ENCODE measurements at regions not wholly inside any gene's neighbourhood (a gene's known extent, or its start where the extent isn't known, plus 50 kb on each side); places are given as distances from the start of the nearest gene placed in this dataset.
A peak's percentile ranks its signal among the peaks of the same experiment; 100 is the strongest.

GRCh38 chr7:15123901-15124300 lies 221.3 kb upstream of the DGKB start:
- TF ChIP-seq, protein P1, sequence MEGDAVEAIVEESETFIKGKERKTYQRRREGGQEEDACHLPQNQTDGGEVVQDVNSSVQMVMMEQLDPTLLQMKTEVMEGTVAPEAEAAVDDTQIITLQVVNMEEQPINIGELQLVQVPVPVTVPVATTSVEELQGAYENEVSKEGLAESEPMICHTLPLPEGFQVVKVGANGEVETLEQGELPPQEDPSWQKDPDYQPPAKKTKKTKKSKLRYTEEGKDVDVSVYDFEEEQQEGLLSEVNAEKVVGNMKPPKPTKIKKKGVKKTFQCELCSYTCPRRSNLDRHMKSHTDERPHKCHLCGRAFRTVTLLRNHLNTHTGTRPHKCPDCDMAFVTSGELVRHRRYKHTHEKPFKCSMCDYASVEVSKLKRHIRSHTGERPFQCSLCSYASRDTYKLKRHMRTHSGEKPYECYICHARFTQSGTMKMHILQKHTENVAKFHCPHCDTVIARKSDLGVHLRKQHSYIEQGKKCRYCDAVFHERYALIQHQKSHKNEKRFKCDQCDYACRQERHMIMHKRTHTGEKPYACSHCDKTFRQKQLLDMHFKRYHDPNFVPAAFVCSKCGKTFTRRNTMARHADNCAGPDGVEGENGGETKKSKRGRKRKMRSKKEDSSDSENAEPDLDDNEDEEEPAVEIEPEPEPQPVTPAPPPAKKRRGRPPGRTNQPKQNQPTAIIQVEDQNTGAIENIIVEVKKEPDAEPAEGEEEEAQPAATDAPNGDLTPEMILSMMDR (conservative IDR thresholded peaks at IDR 0.05; ENCODE audit: control insufficient read depth, insufficient read depth, low read depth, low read length), result no peak
- H3K4me3 ChIP-seq (ENCODE audit: control insufficient read depth, low read depth, low read length), result no peak overlapping the region
- DNase-seq (ENCODE audit: low read depth), result no peak

DNA sequence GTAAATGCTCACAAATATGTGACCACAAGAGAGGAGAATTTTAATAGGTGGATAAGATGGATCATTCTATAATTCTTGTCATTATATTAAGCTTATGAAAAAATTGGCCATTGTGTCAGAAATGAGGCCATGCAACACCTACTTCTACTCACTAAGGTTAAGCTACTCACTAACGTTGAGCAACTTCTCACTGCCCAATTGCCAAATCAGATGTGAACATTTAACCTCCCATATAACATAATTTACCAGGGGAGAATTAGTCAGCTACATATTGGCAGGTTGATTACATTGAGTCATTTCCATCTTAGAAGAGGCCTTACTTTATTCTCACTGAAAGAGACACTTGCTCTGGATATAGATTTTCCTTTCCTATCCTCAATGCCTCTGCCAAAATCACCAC lies 211.2 kb upstream of the DGKB start:
- peak; percentile 62 for DNase-seq (ENCODE audit: low read depth)
- TF ChIP-seq, protein P1 (conservative IDR thresholded peaks at IDR 0.05; ENCODE audit: control insufficient read depth, insufficient read depth, low read depth, low read length), result no peak
- no peak overlapping the region for H3K4me3 ChIP-seq (ENCODE audit: control insufficient read depth, low read depth, low read length)

GRCh38 chr7:15105711-15106110 lies 203.2 kb upstream of the DGKB start:
- TF ChIP-seq, protein P1 (conservative IDR thresholded peaks at IDR 0.05; ENCODE audit: control insufficient read depth, insufficient read depth, low read depth, low read length), result no peak
- no peak for DNase-seq (ENCODE audit: low read depth)
- no peak overlapping the region for H3K4me3 ChIP-seq (ENCODE audit: control insufficient read depth, low read depth, low read length)

DNA sequence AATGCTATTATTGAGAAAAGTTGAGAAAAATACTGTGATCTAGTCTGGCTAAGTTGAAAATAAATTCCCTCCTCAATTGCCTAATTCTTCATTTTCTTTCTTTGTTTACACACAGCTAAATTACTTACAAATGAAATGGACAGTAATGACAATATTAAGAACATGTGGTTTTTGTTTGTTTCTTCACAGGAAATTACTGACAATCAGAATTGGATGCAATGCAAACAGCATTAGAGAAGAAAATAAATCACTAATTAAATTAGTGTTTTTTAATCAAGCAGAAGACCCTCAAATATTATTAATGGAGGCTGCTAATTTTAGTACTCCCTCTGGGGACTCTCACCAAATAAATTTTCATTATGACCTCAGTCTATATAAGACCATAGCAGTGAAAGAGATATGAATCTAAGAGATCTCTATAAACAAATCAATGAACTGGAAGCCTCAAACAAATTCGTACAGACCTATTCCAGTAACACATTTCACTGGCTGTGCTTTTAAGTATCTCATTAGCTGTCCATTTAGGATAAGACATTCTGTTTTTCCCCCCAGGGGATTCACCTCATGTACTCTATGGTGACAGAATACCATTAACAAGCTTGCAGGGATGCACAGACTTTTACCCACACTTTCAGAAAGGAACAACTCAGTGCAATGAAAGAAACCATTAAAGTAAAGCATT lies 202.0 kb upstream of the DGKB start:
- DNase-seq (ENCODE audit: low read depth), result no peak
- TF ChIP-seq, protein P1 (conservative IDR thresholded peaks at IDR 0.05; ENCODE audit: control insufficient read depth, insufficient read depth, low read depth, low read length), result no peak
- no peak overlapping the region for H3K4me3 ChIP-seq (ENCODE audit: control insufficient read depth, low read depth, low read length)

DNA sequence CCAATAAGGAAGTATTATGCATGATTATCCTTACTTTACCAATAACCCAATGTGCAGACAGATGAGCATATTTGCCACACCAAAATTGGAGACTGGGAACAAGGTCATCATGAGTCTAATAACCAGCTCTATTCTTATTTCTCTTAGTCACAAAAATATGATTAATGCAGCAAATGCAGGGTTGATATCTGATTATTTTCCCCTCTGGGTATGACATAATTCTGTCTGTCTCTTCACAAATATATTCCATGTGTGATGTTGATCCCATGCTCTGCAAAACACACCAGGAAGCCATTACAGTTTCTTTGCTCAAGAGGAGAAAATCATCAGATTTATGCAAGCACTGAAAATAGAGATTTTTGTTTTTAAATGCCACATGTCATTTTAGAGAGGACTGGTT lies 196.5 kb upstream of the DGKB start:
- DNase-seq (ENCODE audit: low read depth), result no peak
- TF ChIP-seq, protein P1 (conservative IDR thresholded peaks at IDR 0.05; ENCODE audit: control insufficient read depth, insufficient read depth, low read depth, low read length), result no peak
- no peak overlapping the region for H3K4me3 ChIP-seq (ENCODE audit: control insufficient read depth, low read depth, low read length)

DNA sequence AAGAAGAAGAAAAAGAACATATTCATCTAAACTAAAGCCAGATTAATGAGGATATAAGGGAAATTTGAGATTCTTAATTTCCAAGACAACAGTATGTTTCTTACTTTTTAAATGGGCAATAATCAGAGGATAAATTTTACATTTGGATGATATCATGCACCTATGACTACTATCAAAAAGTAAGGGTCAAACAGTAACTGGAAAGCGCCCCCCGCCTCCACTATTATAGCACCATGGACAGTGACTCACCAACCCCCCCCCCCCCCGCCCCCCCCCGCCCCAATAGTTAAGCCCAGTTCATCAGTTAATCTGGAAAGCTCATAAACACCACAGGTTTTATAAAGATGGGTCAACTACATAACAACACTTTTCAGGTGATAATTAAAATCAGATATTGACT lies 194.3 kb upstream of the DGKB start:
- DNase-seq (ENCODE audit: low read depth), result no peak
- TF ChIP-seq, protein P1 (conservative IDR thresholded peaks at IDR 0.05; ENCODE audit: control insufficient read depth, insufficient read depth, low read depth, low read length), result no peak
- no peak overlapping the region for H3K4me3 ChIP-seq (ENCODE audit: control insufficient read depth, low read depth, low read length)

DNA sequence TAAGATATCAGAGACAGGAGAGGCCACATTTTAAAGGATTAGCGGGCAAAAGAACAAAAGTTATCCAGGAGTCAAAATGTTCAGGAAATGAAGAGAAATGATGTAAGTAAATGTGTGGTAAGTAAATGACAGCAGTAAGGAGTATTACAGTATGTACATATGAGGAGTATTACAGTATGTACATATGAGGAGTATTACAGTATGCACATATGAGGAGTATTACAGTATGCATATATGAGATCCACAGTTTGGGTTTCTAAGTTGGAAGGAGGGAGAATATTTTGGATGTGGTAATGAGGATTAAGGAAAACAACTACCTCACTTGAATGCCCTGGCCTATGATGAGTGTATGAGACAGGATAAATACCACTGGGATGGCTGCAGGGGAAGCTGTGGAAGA lies 192.4 kb upstream of the DGKB start:
- TF ChIP-seq, protein P1 (conservative IDR thresholded peaks at IDR 0.05; ENCODE audit: control insufficient read depth, insufficient read depth, low read depth, low read length), result no peak
- H3K4me3 ChIP-seq (ENCODE audit: control insufficient read depth, low read depth, low read length), result no peak overlapping the region
- DNase-seq (ENCODE audit: low read depth), result no peak
